ENCODE measurements at regions not wholly inside any gene's neighbourhood (a gene's known extent, or its start where the extent isn't known, plus 50 kb on each side); places are given as distances from the start of the nearest gene placed in this dataset.

GRCh38 chr1:57887964-57888491 lies 464.2 kb upstream of the DAB1 start:
- FAIRE-seq (no peak), DNase-seq (ENCODE audit: insufficient read length, low spot score) (no peak)
- no peak for TF ChIP-seq CTCF (IDR thresholded peaks at IDR 0.05; ENCODE audit: insufficient read depth, missing control alignments)

DNA sequence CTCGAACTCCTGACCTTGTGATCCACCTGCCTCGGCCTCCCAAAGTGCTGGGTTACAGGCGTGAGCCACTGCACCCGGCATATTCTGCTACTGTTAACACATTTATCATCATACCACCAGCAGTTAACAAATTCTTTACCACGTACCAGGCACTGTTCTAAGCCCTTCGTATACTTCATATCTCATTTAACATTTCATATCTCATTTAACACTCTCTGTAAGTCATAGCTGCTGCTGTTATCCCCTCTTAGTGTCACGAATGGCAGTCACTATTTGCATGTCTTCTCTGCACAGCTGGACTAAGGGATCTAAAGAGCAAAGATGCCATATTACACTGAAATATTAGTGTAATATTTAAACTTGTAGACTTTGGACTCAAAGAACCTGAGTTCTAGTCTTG lies 462.5 kb upstream of the DAB1 start:
- no peak for TF ChIP-seq CTCF (IDR thresholded peaks at IDR 0.05; ENCODE audit: insufficient read depth, missing control alignments)
- FAIRE-seq (no peak), DNase-seq (ENCODE audit: insufficient read length, low spot score) (no peak)

- no peak for FAIRE-seq
- TF ChIP-seq CTCF (IDR thresholded peaks at IDR 0.05; ENCODE audit: insufficient read depth, missing control alignments), result no peak
- no peak for DNase-seq (ENCODE audit: insufficient read length, low spot score)
Measured at GRCh38 chr1:57883642-57883995, 459.8 kb upstream of the DAB1 start.

DNA sequence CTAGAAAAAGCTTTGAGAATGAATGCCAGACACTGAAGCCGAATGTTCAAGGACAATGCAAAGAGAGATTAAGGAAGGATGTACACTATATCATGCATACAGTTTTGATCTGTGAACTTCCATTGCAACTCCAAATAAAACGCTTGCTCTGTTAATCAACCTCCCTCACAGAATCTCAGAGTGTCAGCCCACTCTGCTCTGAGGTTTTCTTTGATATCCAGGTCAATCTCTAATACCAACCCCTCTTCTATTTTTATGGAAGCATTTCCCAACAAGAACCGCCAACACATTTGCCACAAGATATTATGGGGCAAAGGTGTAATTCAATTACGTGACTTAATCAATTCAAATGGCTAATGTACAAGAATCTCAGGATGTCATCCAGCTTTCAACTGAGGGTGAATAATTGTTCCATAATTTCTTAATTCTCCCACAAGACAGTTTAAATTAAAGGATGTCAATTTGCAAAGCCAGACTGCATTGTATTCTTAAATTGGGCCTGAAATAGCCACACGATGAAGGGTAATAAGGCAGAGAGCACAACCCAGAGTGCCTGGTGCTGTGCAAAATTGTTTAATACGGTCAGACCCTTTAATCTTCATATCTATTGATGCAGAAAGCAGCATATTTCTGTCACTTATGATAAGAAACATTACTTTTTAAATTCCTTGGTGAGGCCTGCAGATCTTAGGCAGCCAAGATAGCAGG lies 459.2 kb upstream of the DAB1 start:
- FAIRE-seq, result no peak
- no peak for TF ChIP-seq CTCF (IDR thresholded peaks at IDR 0.05; ENCODE audit: insufficient read depth, missing control alignments)
- DNase-seq (ENCODE audit: insufficient read length, low spot score), result no peak

DNA sequence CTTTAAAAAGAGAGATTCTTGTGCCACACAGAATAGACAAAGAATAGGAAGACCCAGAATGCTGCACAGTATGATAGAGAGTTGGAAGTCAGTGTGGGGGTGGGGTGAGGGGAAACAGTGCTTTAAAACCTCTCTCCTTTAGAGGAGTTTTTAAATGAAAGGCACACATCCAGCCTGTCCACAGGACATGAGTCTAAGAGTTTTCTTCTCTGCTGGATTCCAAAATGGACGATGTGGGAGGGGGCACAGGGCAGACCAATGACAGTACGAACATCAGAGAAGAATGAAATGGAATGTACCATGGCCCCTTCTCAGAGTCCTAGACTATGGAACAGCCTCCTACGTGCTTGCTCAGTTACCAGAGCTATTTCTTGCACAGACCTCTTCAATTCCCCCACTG lies 458.2 kb upstream of the DAB1 start:
- DNase-seq (ENCODE audit: insufficient read length, low spot score), result no peak
- FAIRE-seq, result no peak
- TF ChIP-seq CTCF (IDR thresholded peaks at IDR 0.05; ENCODE audit: insufficient read depth, missing control alignments), result no peak

- no peak for TF ChIP-seq CTCF (IDR thresholded peaks at IDR 0.05; ENCODE audit: insufficient read depth, missing control alignments)
- DNase-seq (ENCODE audit: insufficient read length, low spot score) (no peak), FAIRE-seq (no peak)
Measured at GRCh38 chr1:57881639-57882038, 457.8 kb upstream of the DAB1 start.

DNA sequence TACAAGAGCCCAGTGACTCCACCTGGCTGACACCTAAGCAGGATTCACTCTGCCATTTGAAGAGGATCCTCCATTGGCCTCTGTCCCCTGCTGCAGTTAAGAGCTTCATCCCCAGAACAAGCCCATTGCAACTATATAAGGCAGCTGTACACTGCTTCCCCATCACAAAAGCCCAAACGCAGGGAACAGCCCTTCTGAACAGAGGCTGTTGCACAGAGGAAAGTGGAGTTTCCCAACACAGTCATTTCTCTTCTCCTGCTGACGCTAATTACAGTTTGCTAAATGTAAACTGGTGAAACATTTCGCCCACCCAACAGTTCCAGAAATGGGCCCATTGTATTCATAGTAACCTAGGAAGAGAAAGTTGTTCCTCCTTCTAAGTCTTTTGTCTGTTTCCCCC lies 455.8 kb upstream of the DAB1 start:
- no peak for FAIRE-seq
- no peak for DNase-seq (ENCODE audit: insufficient read length, low spot score)
- no peak for TF ChIP-seq CTCF (IDR thresholded peaks at IDR 0.05; ENCODE audit: insufficient read depth, missing control alignments)

Measured in D721Med (cell line).